ENCODE measurements at regions not wholly inside any gene's neighbourhood (a gene's known extent, or its start where the extent isn't known, plus 50 kb on each side); places are given as distances from the start of the nearest gene placed in this dataset.
A peak's percentile ranks its signal among the peaks of the same experiment; 100 is the strongest.

GRCh38 chr1:58979086-58979485, 195.2 kb upstream of the JUN start:
- Histone ChIP-seq H3K56ac (ENCODE audit: low read length) (no peak overlapping the region), H4K8ac (ENCODE audit: low read depth, low read length) (no peak overlapping the region), H3K23ac (ENCODE audit: low read length) (no peak overlapping the region), H3K4me3 (ENCODE audit: low read length) (no peak overlapping the region), H3K4me2 (ENCODE audit: low read length) (no peak overlapping the region), H4K5ac (ENCODE audit: low read length) (no peak overlapping the region), H3K79me1 (ENCODE audit: low read length) (no peaks in the 10 kb centered on the region), H3K36me3 (ENCODE audit: control insufficient read depth, insufficient read depth, low read length) (no peaks in the 10 kb centered on the region), H3K27ac (ENCODE audit: low read depth, low read length) (no peak overlapping the region), H3K79me2 (ENCODE audit: control insufficient read depth, insufficient read depth, low read length) (no peaks in the 10 kb centered on the region), H2BK15ac (replicated peaks; ENCODE audit: low read depth) (no peak overlapping the region), H3K27me3 (ENCODE audit: insufficient read depth, low read length, poor library complexity) (no peaks in the 10 kb centered on the region), H2AK5ac (ENCODE audit: low read length) (no peak overlapping the region), H3K9ac (ENCODE audit: low read length) (no peak overlapping the region), H3K18ac (ENCODE audit: low read length) (no peak overlapping the region), H3K4me1 (ENCODE audit: control insufficient read depth, low read depth, low read length) (peaks cover 6% of the 10 kb centered on the region), H3K4ac (ENCODE audit: low read depth, low read length) (no peak overlapping the region), H2BK5ac (ENCODE audit: low read length) (no peak overlapping the region), H2BK120ac (ENCODE audit: low read depth, low read length) (no peak overlapping the region)
- no peak for DNase-seq
- no CpG with 5 or more reads among the region's 3 CpGs for WGBS (ENCODE audit: extremely low coverage, insufficient coverage, low lambda C conversion rate)

GRCh38 chr1:58979677-58980076, 195.8 kb upstream of the JUN start:
- H4K5ac ChIP-seq (ENCODE audit: low read length): no peak overlapping the region
- no peak overlapping the region for H3K27ac ChIP-seq (ENCODE audit: low read depth, low read length)
- H3K23ac ChIP-seq (ENCODE audit: low read length): no peak overlapping the region
- no peak overlapping the region for H3K4ac ChIP-seq (ENCODE audit: low read depth, low read length)
- H3K18ac ChIP-seq (ENCODE audit: low read length): no peak overlapping the region
- no peak for DNase-seq
- H3K4me2 ChIP-seq (ENCODE audit: low read length): no peak overlapping the region
- H2AK5ac ChIP-seq (ENCODE audit: low read length): no peak overlapping the region
- H3K9ac ChIP-seq (ENCODE audit: low read length): no peak overlapping the region
- no peak overlapping the region for H2BK120ac ChIP-seq (ENCODE audit: low read depth, low read length)
- H3K79me1 ChIP-seq (ENCODE audit: low read length): no peaks in the 10 kb centered on the region
- H2BK5ac ChIP-seq (ENCODE audit: low read length): no peak overlapping the region
- no peak overlapping the region for H4K8ac ChIP-seq (ENCODE audit: low read depth, low read length)
- H3K56ac ChIP-seq (ENCODE audit: low read length): peak overlapping the region; percentile 6
- WGBS (ENCODE audit: extremely low coverage, insufficient coverage, low lambda C conversion rate): no CpG with 5 or more reads among the region's 3 CpGs
- no peaks in the 10 kb centered on the region for H3K27me3 ChIP-seq (ENCODE audit: insufficient read depth, low read length, poor library complexity)
- H2BK15ac ChIP-seq (replicated peaks; ENCODE audit: low read depth): no peak overlapping the region
- peaks cover 6% of the 10 kb centered on the region for H3K4me1 ChIP-seq (ENCODE audit: control insufficient read depth, low read depth, low read length)
- H3K4me3 ChIP-seq (ENCODE audit: low read length): no peak overlapping the region
- H3K36me3 ChIP-seq (ENCODE audit: control insufficient read depth, insufficient read depth, low read length): no peaks in the 10 kb centered on the region
- H3K79me2 ChIP-seq (ENCODE audit: control insufficient read depth, insufficient read depth, low read length): no peaks in the 10 kb centered on the region

GRCh38 chr1:58981392-58981791, 197.5 kb upstream of the JUN start:
- Histone ChIP-seq H3K27ac (ENCODE audit: low read depth, low read length) (no peak overlapping the region), H3K79me2 (ENCODE audit: control insufficient read depth, insufficient read depth, low read length) (no peaks in the 10 kb centered on the region), H3K4me1 (ENCODE audit: control insufficient read depth, low read depth, low read length) (peaks cover 6% of the 10 kb centered on the region), H2BK5ac (ENCODE audit: low read length) (no peak overlapping the region), H3K23ac (ENCODE audit: low read length) (no peak overlapping the region), H2BK15ac (replicated peaks; ENCODE audit: low read depth) (no peak overlapping the region), H3K56ac (ENCODE audit: low read length) (no peak overlapping the region), H3K4ac (ENCODE audit: low read depth, low read length) (no peak overlapping the region), H3K79me1 (ENCODE audit: low read length) (no peaks in the 10 kb centered on the region), H3K27me3 (ENCODE audit: insufficient read depth, low read length, poor library complexity) (no peaks in the 10 kb centered on the region), H2AK5ac (ENCODE audit: low read length) (peak overlapping the region; percentile 82), H2BK120ac (ENCODE audit: low read depth, low read length) (no peak overlapping the region), H3K4me3 (ENCODE audit: low read length) (no peak overlapping the region), H3K36me3 (ENCODE audit: control insufficient read depth, insufficient read depth, low read length) (no peaks in the 10 kb centered on the region), H3K4me2 (ENCODE audit: low read length) (no peak overlapping the region), H4K8ac (ENCODE audit: low read depth, low read length) (no peak overlapping the region), H3K18ac (ENCODE audit: low read length) (no peak overlapping the region), H4K5ac (ENCODE audit: low read length) (no peak overlapping the region), H3K9ac (ENCODE audit: low read length) (no peak overlapping the region)
- WGBS (ENCODE audit: extremely low coverage, insufficient coverage, low lambda C conversion rate): no CpG with 5 or more reads among the region's 1 CpG
- DNase-seq: peak; percentile 25

GRCh38 chr1:58982259-58982998, 198.6 kb upstream of the JUN start:
- Histone ChIP-seq H4K5ac (ENCODE audit: low read length) (no peak overlapping the region), H2AK5ac (ENCODE audit: low read length) (no peak overlapping the region), H2BK5ac (ENCODE audit: low read length) (no peak overlapping the region), H3K36me3 (ENCODE audit: control insufficient read depth, insufficient read depth, low read length) (no peaks in the 10 kb centered on the region), H3K56ac (ENCODE audit: low read length) (peak overlapping the region; percentile 2), H3K4ac (ENCODE audit: low read depth, low read length) (no peak overlapping the region), H4K8ac (ENCODE audit: low read depth, low read length) (no peak overlapping the region), H3K18ac (ENCODE audit: low read length) (no peak overlapping the region), H3K79me2 (ENCODE audit: control insufficient read depth, insufficient read depth, low read length) (no peaks in the 10 kb centered on the region), H3K4me2 (ENCODE audit: low read length) (no peak overlapping the region), H3K9ac (ENCODE audit: low read length) (no peak overlapping the region), H2BK120ac (ENCODE audit: low read depth, low read length) (no peak overlapping the region), H3K4me1 (ENCODE audit: control insufficient read depth, low read depth, low read length) (peaks cover 6% of the 10 kb centered on the region), H3K23ac (ENCODE audit: low read length) (no peak overlapping the region), H3K27ac (ENCODE audit: low read depth, low read length) (no peak overlapping the region), H3K27me3 (ENCODE audit: insufficient read depth, low read length, poor library complexity) (no peaks in the 10 kb centered on the region), H3K4me3 (ENCODE audit: low read length) (no peak overlapping the region), H2BK15ac (replicated peaks; ENCODE audit: low read depth) (no peak overlapping the region), H3K79me1 (ENCODE audit: low read length) (no peaks in the 10 kb centered on the region)
- peak; percentile 64 for DNase-seq
- WGBS (ENCODE audit: extremely low coverage, insufficient coverage, low lambda C conversion rate): no CpG with 5 or more reads among the region's 8 CpGs

- H3K27ac ChIP-seq (ENCODE audit: low read depth, low read length): no peak overlapping the region
- no peak overlapping the region for H3K4ac ChIP-seq (ENCODE audit: low read depth, low read length)
- H3K4me1 ChIP-seq (ENCODE audit: control insufficient read depth, low read depth, low read length): peaks cover 8% of the 10 kb centered on the region
- H3K79me1 ChIP-seq (ENCODE audit: low read length): no peaks in the 10 kb centered on the region
- H3K23ac ChIP-seq (ENCODE audit: low read length): no peak overlapping the region
- no peaks in the 10 kb centered on the region for H3K36me3 ChIP-seq (ENCODE audit: control insufficient read depth, insufficient read depth, low read length)
- H3K18ac ChIP-seq (ENCODE audit: low read length): no peak overlapping the region
- H3K9ac ChIP-seq (ENCODE audit: low read length): no peak overlapping the region
- no peak overlapping the region for H3K56ac ChIP-seq (ENCODE audit: low read length)
- no peak overlapping the region for H2BK120ac ChIP-seq (ENCODE audit: low read depth, low read length)
- H4K8ac ChIP-seq (ENCODE audit: low read depth, low read length): no peak overlapping the region
- WGBS (ENCODE audit: extremely low coverage, insufficient coverage, low lambda C conversion rate): no CpG with 5 or more reads among the region's 3 CpGs
- no peaks in the 10 kb centered on the region for H3K27me3 ChIP-seq (ENCODE audit: insufficient read depth, low read length, poor library complexity)
- H4K5ac ChIP-seq (ENCODE audit: low read length): no peak overlapping the region
- no peak overlapping the region for H3K4me3 ChIP-seq (ENCODE audit: low read length)
- no peak overlapping the region for H2BK15ac ChIP-seq (replicated peaks; ENCODE audit: low read depth)
- H2AK5ac ChIP-seq (ENCODE audit: low read length): no peak overlapping the region
- no peak for DNase-seq
- H3K79me2 ChIP-seq (ENCODE audit: control insufficient read depth, insufficient read depth, low read length): no peaks in the 10 kb centered on the region
- no peak overlapping the region for H2BK5ac ChIP-seq (ENCODE audit: low read length)
- H3K4me2 ChIP-seq (ENCODE audit: low read length): no peak overlapping the region
Observed at GRCh38 chr1:58983162-58983561, 199.3 kb upstream of the JUN start.

Data from mesendoderm (in vitro differentiated cells).